ENCODE measurements at regions not wholly inside any gene's neighbourhood (a gene's known extent, or its start where the extent isn't known, plus 50 kb on each side); places are given as distances from the start of the nearest gene placed in this dataset.

DNA sequence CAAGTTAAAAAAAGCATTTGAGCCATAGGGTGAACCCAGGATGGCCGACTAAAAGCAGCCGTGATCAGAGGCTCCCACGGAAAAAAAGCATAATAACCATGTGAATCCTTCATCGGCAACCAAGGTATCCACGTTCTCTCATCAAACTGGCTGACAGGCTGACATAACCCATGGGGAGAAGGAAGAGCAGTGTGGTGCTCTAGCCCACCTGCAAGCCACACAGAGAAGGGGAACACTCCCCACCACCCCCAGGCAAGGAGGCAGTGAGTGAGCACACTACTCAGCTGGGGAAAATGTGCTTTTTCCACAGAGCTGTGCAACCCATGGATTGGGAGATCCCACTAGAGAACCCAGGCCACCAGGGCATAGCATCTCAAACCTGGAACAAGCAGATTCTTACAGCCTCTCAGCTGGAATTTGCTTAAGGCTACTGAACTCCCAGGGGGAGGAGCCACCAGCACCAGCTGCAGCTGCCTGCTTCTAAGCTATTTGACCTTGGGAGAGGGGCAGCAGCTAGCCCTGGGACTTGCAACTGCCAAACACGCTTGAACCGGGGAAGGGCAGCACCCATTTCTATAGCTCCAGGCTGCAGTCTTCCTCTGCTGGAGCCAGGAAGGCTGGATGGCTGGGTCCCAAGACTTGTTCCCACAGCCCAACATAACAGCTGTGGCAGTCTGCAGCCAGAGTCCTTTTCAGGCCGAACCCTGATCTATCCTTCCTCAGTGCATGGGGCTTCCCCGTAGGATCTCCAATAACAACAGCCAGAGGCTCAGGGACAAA, 178.2 kb upstream of the NRG3 start:
- TF ChIP-seq FOXP2 (optimal IDR thresholded peaks at IDR 0.05; ENCODE audit: borderline replicate concordance, extremely low read depth, extremely low read length, insufficient read depth) (no peak), POLR2AphosphoS5 (IDR thresholded peaks at IDR 0.05; ENCODE audit: low read depth, low read length) (no peak), TAF1 (IDR thresholded peaks at IDR 0.05; ENCODE audit: borderline replicate concordance, insufficient read depth, low read length) (no peak), SIN3A (IDR thresholded peaks at IDR 0.05; ENCODE audit: borderline replicate concordance, insufficient read depth, low read length) (no peak)
- TF ChIP-seq, protein P1, sequence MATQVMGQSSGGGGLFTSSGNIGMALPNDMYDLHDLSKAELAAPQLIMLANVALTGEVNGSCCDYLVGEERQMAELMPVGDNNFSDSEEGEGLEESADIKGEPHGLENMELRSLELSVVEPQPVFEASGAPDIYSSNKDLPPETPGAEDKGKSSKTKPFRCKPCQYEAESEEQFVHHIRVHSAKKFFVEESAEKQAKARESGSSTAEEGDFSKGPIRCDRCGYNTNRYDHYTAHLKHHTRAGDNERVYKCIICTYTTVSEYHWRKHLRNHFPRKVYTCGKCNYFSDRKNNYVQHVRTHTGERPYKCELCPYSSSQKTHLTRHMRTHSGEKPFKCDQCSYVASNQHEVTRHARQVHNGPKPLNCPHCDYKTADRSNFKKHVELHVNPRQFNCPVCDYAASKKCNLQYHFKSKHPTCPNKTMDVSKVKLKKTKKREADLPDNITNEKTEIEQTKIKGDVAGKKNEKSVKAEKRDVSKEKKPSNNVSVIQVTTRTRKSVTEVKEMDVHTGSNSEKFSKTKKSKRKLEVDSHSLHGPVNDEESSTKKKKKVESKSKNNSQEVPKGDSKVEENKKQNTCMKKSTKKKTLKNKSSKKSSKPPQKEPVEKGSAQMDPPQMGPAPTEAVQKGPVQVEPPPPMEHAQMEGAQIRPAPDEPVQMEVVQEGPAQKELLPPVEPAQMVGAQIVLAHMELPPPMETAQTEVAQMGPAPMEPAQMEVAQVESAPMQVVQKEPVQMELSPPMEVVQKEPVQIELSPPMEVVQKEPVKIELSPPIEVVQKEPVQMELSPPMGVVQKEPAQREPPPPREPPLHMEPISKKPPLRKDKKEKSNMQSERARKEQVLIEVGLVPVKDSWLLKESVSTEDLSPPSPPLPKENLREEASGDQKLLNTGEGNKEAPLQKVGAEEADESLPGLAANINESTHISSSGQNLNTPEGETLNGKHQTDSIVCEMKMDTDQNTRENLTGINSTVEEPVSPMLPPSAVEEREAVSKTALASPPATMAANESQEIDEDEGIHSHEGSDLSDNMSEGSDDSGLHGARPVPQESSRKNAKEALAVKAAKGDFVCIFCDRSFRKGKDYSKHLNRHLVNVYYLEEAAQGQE (IDR thresholded peaks at IDR 0.05; ENCODE audit: insufficient read depth in 1 of 2, low read depth in 2 of 2, low read length in 2 of 2) = no peak

DNA sequence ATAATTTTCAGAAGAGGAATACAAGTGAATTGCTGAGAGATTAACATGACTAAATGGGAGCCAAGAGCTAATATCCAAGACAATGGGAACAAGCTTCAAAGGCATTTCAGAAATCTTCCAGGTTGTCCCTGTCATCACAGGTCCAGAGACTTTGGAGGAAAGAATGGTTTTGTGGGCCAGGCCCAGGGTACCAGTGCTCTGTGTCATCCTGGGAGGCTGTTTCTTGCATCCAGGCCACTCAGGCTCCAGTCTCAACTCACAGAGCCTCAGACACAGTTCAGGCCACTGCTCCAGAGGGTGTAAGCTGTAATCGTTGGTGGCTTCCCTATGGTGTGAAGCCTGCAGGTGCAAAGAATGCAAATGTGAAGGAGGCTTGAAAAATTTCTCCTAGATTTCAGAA, 170.4 kb upstream of the NRG3 start:
- TF ChIP-seq POLR2AphosphoS5 (IDR thresholded peaks at IDR 0.05; ENCODE audit: low read depth, low read length) = no peak
- no peak for TF ChIP-seq TAF1 (IDR thresholded peaks at IDR 0.05; ENCODE audit: borderline replicate concordance, insufficient read depth, low read length)
- TF ChIP-seq FOXP2 (optimal IDR thresholded peaks at IDR 0.05; ENCODE audit: borderline replicate concordance, extremely low read depth, extremely low read length, insufficient read depth) = no peak
- TF ChIP-seq SIN3A (IDR thresholded peaks at IDR 0.05; ENCODE audit: borderline replicate concordance, insufficient read depth, low read length) = no peak
- TF ChIP-seq, protein P1 (IDR thresholded peaks at IDR 0.05; ENCODE audit: insufficient read depth in 1 of 2, low read depth in 2 of 2, low read length in 2 of 2) = no peak

GRCh38 chr10:81708416-81708815, 166.6 kb upstream of the NRG3 start:
- TF ChIP-seq TAF1 (IDR thresholded peaks at IDR 0.05; ENCODE audit: borderline replicate concordance, insufficient read depth, low read length) (no peak), SIN3A (IDR thresholded peaks at IDR 0.05; ENCODE audit: borderline replicate concordance, insufficient read depth, low read length) (no peak), POLR2AphosphoS5 (IDR thresholded peaks at IDR 0.05; ENCODE audit: low read depth, low read length) (no peak), FOXP2 (optimal IDR thresholded peaks at IDR 0.05; ENCODE audit: borderline replicate concordance, extremely low read depth, extremely low read length, insufficient read depth) (no peak)
- TF ChIP-seq, protein P1 (IDR thresholded peaks at IDR 0.05; ENCODE audit: insufficient read depth in 1 of 2, low read depth in 2 of 2, low read length in 2 of 2) = no peak

- TF ChIP-seq, protein P1 (IDR thresholded peaks at IDR 0.05; ENCODE audit: insufficient read depth in 1 of 2, low read depth in 2 of 2, low read length in 2 of 2) = no peak
- TF ChIP-seq POLR2AphosphoS5 (IDR thresholded peaks at IDR 0.05; ENCODE audit: low read depth, low read length) = no peak
- no peak for TF ChIP-seq SIN3A (IDR thresholded peaks at IDR 0.05; ENCODE audit: borderline replicate concordance, insufficient read depth, low read length)
- TF ChIP-seq FOXP2 (optimal IDR thresholded peaks at IDR 0.05; ENCODE audit: borderline replicate concordance, extremely low read depth, extremely low read length, insufficient read depth) = no peak
- no peak for TF ChIP-seq TAF1 (IDR thresholded peaks at IDR 0.05; ENCODE audit: borderline replicate concordance, insufficient read depth, low read length)
Measured at GRCh38 chr10:81708929-81709328, 166.1 kb upstream of the NRG3 start.

Data from PFSK-1 (cell line).